ENCODE measurements at regions not wholly inside any gene's neighbourhood (a gene's known extent, or its start where the extent isn't known, plus 50 kb on each side); places are given as distances from the start of the nearest gene placed in this dataset.

GRCh38 chr5:71790433-71790832 lies 71.4 kb downstream of the CARTPT start:
- no peak for TF ChIP-seq CTCF (IDR thresholded peaks at IDR 0.05)
- no peak for TF ChIP-seq POLR2A (IDR thresholded peaks at IDR 0.05)

All from testis (tissue), 2 donors.